ENCODE measurements at regions not wholly inside any gene's neighbourhood (a gene's known extent, or its start where the extent isn't known, plus 50 kb on each side); places are given as distances from the start of the nearest gene placed in this dataset.

GRCh38 chr14:100645196-100645981 is 58.2 kb upstream of the BEGAIN start:
- no peak for TF ChIP-seq HOXB13 (CRISPR knock-in tag; IDR thresholded peaks at IDR 0.05; ENCODE audit: low read depth)
- TF ChIP-seq ZC3H11A (IDR thresholded peaks at IDR 0.05), result no peak
- TF ChIP-seq RCOR1 (IDR thresholded peaks at IDR 0.05; ENCODE audit: low read depth, low read length), result no peak
- no peak for TF ChIP-seq JUN (IDR thresholded peaks at IDR 0.05)
- no peak for TF ChIP-seq REST (IDR thresholded peaks at IDR 0.05)
- TF ChIP-seq CTCF (IDR thresholded peaks at IDR 0.05), result peak; percentile 76
- TF ChIP-seq POLR2A (IDR thresholded peaks at IDR 0.05; ENCODE audit: low read length), result no peak

Measured in A549 (cell line).